CD14-positive monocyte (primary cell): ENCODE measurements at regions not wholly inside any gene's neighbourhood (a gene's known extent, or its start where the extent isn't known, plus 50 kb on each side); places are given as distances from the start of the nearest gene placed in this dataset.

Experiments
- DNase-seq, 3 donors: peaks; one replicate each; pipeline ENCODE4 v3.0.0-alpha.2; 2011 to 2022
- H2AFZ ChIP-seq: 2 replicates; pipeline ENCODE4 v1.6.0; 2012; ENCODE audit warnings: mild to moderate bottlenecking, low read depth, low read length, inconsistent platforms; ENCODE audit not compliant: insufficient read depth, poor library complexity, severe bottlenecking
- H3K27ac ChIP-seq, 2 donors: 1 replicate in 1 of 2; 2 replicates in 1 of 2; pipeline ENCODE4 v1.5.1; 2012 to 2013; ENCODE audit warnings: low read length in 2 of 2, control low read depth in 1 of 2, inconsistent platforms in 1 of 2, low read depth in 1 of 2, mild to moderate bottlenecking in 1 of 2
- H3K27me3 ChIP-seq, 2 donors: one replicate each; pipeline versions ENCODE4 v1.6.0 to v1.6.1; 2011 to 2013; ENCODE audit warnings: low read length in 2 of 2; ENCODE audit not compliant: control insufficient read depth in 2 of 2, insufficient read depth in 2 of 2
- H3K36me3 ChIP-seq, 2 donors: replicated peaks in 1 of 2; 1 replicate in 1 of 2; 2 replicates in 1 of 2; pipeline versions ENCODE4 v1.5.1 to v1.6.1; 2012 to 2013; ENCODE audit warnings: low read length in 2 of 2, control low read depth in 1 of 2, inconsistent platforms in 1 of 2, mild to moderate bottlenecking in 1 of 2; ENCODE audit not compliant: insufficient read depth in 2 of 2, control insufficient read depth in 1 of 2
- H3K4me1 ChIP-seq, 2 donors: 1 replicate in 1 of 2; 2 replicates in 1 of 2; pipeline versions ENCODE4 v1.5.1 to v1.6.1; 2012 to 2013; ENCODE audit warnings: low read length in 2 of 2, control low read depth in 1 of 2, inconsistent platforms in 1 of 2, mild to moderate bottlenecking in 1 of 2, moderate library complexity in 1 of 2; ENCODE audit not compliant: insufficient read depth in 2 of 2, control insufficient read depth in 1 of 2
- H3K4me2 ChIP-seq: replicated peaks from 2 replicates; pipeline ENCODE3; 2012; ENCODE audit warnings: low read length, moderate library complexity, mild to moderate bottlenecking; ENCODE audit not compliant: poor library complexity, severe bottlenecking; ENCODE audit errors: extremely low read depth
- H3K4me3 ChIP-seq, 3 experiments: fragments of 200-600 bp in 1 of 3; sonication (generic) in 1 of 3; replicated peaks in 1 of 3; 1 replicate in 2 of 3; 2 replicates in 1 of 3; pipeline ENCODE4 v1.5.1; 2011 to 2013; ENCODE audit warnings: low read length in 3 of 3, mild to moderate bottlenecking in 3 of 3, control low read depth in 2 of 3, low read depth in 2 of 3, inconsistent platforms in 1 of 3, moderate library complexity in 1 of 3
- H3K79me2 ChIP-seq: 2 replicates; pipeline ENCODE4 v1.6.0; 2012; ENCODE audit warnings: mild to moderate bottlenecking, control low read depth, inconsistent platforms, low read length, moderate library complexity; ENCODE audit not compliant: insufficient read depth
- H3K9ac ChIP-seq: 2 replicates; pipeline ENCODE4 v1.6.0; 2017; ENCODE audit warnings: low read length, mild to moderate bottlenecking; ENCODE audit not compliant: insufficient read depth, poor library complexity, severe bottlenecking
- H3K9me3 ChIP-seq, 2 donors: replicated peaks in 1 of 2; 1 replicate in 1 of 2; 2 replicates in 1 of 2; pipeline versions ENCODE4 v1.5.1 to v1.6.1; 2012 to 2013; ENCODE audit warnings: low read length in 2 of 2, control low read depth in 1 of 2; ENCODE audit not compliant: control insufficient read depth in 1 of 2, insufficient read depth in 1 of 2
- H4K20me1 ChIP-seq: 2 replicates; pipeline ENCODE4 v1.6.0; 2012; ENCODE audit warnings: mild to moderate bottlenecking, low read length, control low read depth, moderate library complexity; ENCODE audit not compliant: insufficient read depth
- H3K27ac Mint-ChIP-seq, 7 donors: one replicate each; pipeline ENCODE4 v1.8.0; 2020; ENCODE audit warnings: mild to moderate bottlenecking in 7 of 7, mixed read lengths in 7 of 7, moderate library complexity in 6 of 7, inconsistent platforms in 2 of 7
- H3K27me3 Mint-ChIP-seq, 3 donors: one replicate each; pipeline ENCODE4 v1.8.0; 2021 to 2022; ENCODE audit warnings: low read depth in 3 of 3, mild to moderate bottlenecking in 3 of 3, mixed read lengths in 3 of 3, moderate library complexity in 3 of 3, inconsistent platforms in 1 of 3
- H3K36me3 Mint-ChIP-seq, 2 donors: one replicate each; pipeline ENCODE4 v1.8.0; 2020; ENCODE audit warnings: mixed read lengths in 2 of 2, inconsistent platforms in 1 of 2, mild to moderate bottlenecking in 1 of 2
- H3K4me1 Mint-ChIP-seq: one replicate; pipeline ENCODE4 v1.8.0; 2020; ENCODE audit warnings: mild to moderate bottlenecking, mixed read lengths
- H3K4me3 Mint-ChIP-seq, 2 donors: one replicate each; pipeline ENCODE4 v1.8.0; 2020; ENCODE audit warnings: mild to moderate bottlenecking in 2 of 2, mixed read lengths in 2 of 2, moderate library complexity in 1 of 2
- H3K9me3 Mint-ChIP-seq, 7 donors: one replicate each; pipeline ENCODE4 v1.8.0; 2020 to 2022; ENCODE audit warnings: mixed read lengths in 7 of 7, mild to moderate bottlenecking in 6 of 7, moderate library complexity in 6 of 7, inconsistent platforms in 2 of 7
- CTCF ChIP-seq: fragments of 200-600 bp; IDR thresholded peaks from one replicate; pipeline ENCODE4 v1.8.0; 2022; ENCODE audit warnings: antibody characterized with exemption, mild to moderate bottlenecking
- WGBS: methylation state at CpG from one replicate; pipeline ENCODE4 v1.1.5; 2013; ENCODE audit warnings: missing lambda C conversion rate; ENCODE audit not compliant: insufficient coverage; 5-methylcytosine and 5-hydroxymethylcytosine counted together
- intact Hi-C, 2 donors: fragments of 100-400 bp; cut with micrococcal nuclease; formaldehyde crosslinking; loops; one replicate each; pipeline versions ENCODE4 v1.15.0 to v1.15.1; 2023

GRCh38 chr6:74366634-74367033 lies 670.6 kb downstream of the CD109 start:
- Mint-ChIP-seq H3K27ac (no peak overlapping the region), H3K4me1 (no peaks in the 10 kb centered on the region), H3K27me3 (no peaks in the 10 kb centered on the region), H3K4me3 (no peak overlapping the region), H3K36me3 (no peaks in the 10 kb centered on the region), H3K9me3 (peaks cover 0 to 2% (median 0%) of the 10 kb centered on the region in 7 donors)
- H3K9ac ChIP-seq = no peak overlapping the region
- no peaks in the 10 kb centered on the region for H3K4me1 ChIP-seq
- no peak overlapping the region for H3K4me2 ChIP-seq
- no peak for DNase-seq
- H3K79me2 ChIP-seq = no peaks in the 10 kb centered on the region
- no peaks in the 10 kb centered on the region for H4K20me1 ChIP-seq
- TF ChIP-seq CTCF = no peak
- H3K9me3 ChIP-seq = no peaks in the 10 kb centered on the region
- H3K27me3 ChIP-seq = no peaks in the 10 kb centered on the region
- intact Hi-C loops = no loop called here
- H3K36me3 ChIP-seq = no peaks in the 10 kb centered on the region
- no peak overlapping the region for H2AFZ ChIP-seq
- H3K4me3 ChIP-seq = no peak overlapping the region
- WGBS = no CpG with 5 or more reads among the region's 1 CpG
- H3K27ac ChIP-seq = no peak overlapping the region

GRCh38 chr6:74362391-74362790 lies 666.4 kb downstream of the CD109 start:
- H3K4me1 ChIP-seq = no peaks in the 10 kb centered on the region
- H3K27ac Mint-ChIP-seq = no peak overlapping the region
- H3K27me3 ChIP-seq = no peaks in the 10 kb centered on the region
- peaks cover 0 to 2% (median 0%) of the 10 kb centered on the region in 7 donors for H3K9me3 Mint-ChIP-seq
- H3K4me3 ChIP-seq = no peak overlapping the region
- H3K27ac ChIP-seq = no peak overlapping the region
- no peaks in the 10 kb centered on the region for H3K27me3 Mint-ChIP-seq
- H4K20me1 ChIP-seq = no peaks in the 10 kb centered on the region
- no peaks in the 10 kb centered on the region for H3K9me3 ChIP-seq
- no peak overlapping the region for H3K4me3 Mint-ChIP-seq
- no peak for TF ChIP-seq CTCF
- H3K4me1 Mint-ChIP-seq = no peaks in the 10 kb centered on the region
- H3K79me2 ChIP-seq = no peaks in the 10 kb centered on the region
- no peaks in the 10 kb centered on the region for H3K36me3 ChIP-seq
- no CpG with 5 or more reads among the region's 1 CpG for WGBS
- DNase-seq = no peak
- no peaks in the 10 kb centered on the region for H3K36me3 Mint-ChIP-seq
- H3K4me2 ChIP-seq = no peak overlapping the region
- H2AFZ ChIP-seq = no peak overlapping the region
- no peak overlapping the region for H3K9ac ChIP-seq
- intact Hi-C loops = no loop called here
